Astrocyte of the hippocampus (primary cell): ENCODE measurements at regions not wholly inside any gene's neighbourhood (a gene's known extent, or its start where the extent isn't known, plus 50 kb on each side); places are given as distances from the start of the nearest gene placed in this dataset.
"Not testable (repeated sequence)": the region's sequence is repeated elsewhere in the genome, so short reads cannot be mapped to it uniquely, and the experiment has no call there.

Experiments
- DNase-seq: peaks from one replicate; pipeline ENCODE4 v3.0.0; 2011; ENCODE audit warnings: low read depth, low spot score

GRCh38 chr17:51347851-51348584, 87.7 kb downstream of the UTP18 start:
- DNase-seq, result no peak

DNA sequence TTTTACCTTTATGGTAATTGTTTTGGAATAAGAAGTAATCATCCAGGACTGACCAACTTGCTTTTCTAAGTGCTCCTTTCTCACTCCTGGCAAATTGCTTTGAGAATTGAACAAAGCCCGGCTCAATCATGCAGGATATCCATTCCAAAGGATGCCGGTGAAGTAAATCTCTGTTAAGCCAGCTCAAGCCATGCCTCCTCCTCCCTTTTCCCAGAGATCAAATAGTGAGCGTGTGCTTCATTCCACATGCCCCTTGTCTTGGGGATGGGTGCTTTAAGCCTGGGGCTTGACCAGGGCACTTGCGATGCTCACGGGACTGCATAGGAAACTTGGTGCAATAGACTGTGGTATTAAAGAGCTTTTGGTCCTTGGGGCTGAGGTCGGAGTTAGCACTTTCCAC, 90.7 kb downstream of the UTP18 start:
- no peak for DNase-seq

GRCh38 chr17:51351890-51352289, 91.5 kb downstream of the UTP18 start:
- peak; percentile 91 for DNase-seq

- DNase-seq, result peak; percentile 62
Measured at GRCh38 chr17:51352798-51353197, 92.5 kb downstream of the UTP18 start.

GRCh38 chr17:51353296-51353695, 93.0 kb downstream of the UTP18 start:
- DNase-seq, result peak; percentile 27

DNA sequence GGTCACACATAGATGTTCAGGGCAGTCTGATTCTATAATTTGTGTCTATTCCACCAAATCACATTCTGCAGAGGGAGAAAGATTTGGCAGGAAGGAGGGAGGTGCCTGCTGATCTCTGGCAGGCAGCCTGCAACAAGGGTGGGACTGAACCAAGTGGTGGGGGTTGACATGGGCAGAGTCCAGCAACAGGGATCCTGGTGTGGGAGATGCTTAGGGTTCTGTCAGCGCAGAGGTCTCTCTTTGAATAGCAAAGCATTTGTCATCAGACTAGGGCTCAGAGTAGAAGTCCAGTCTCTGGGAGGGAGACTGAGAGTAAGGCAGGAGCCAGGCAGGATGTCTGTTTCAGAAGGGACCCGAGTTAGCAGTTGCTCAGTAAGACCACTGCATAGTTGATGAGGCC, 94.6 kb downstream of the UTP18 start:
- DNase-seq, result peak; percentile 9

GRCh38 chr17:51355441-51356410, 95.4 kb downstream of the UTP18 start:
- peak; percentile 11 for DNase-seq

GRCh38 chr17:51359055-51359454, 98.7 kb downstream of the UTP18 start:
- DNase-seq, result no peak

GRCh38 chr17:51362811-51363585, 102.7 kb downstream of the UTP18 start:
- peak; percentile 32 for DNase-seq

GRCh38 chr17:51365090-51365489, 104.7 kb downstream of the UTP18 start:
- no peak for DNase-seq

- no peak for DNase-seq
Measured at GRCh38 chr17:51366866-51367265, 106.5 kb downstream of the UTP18 start.

DNA sequence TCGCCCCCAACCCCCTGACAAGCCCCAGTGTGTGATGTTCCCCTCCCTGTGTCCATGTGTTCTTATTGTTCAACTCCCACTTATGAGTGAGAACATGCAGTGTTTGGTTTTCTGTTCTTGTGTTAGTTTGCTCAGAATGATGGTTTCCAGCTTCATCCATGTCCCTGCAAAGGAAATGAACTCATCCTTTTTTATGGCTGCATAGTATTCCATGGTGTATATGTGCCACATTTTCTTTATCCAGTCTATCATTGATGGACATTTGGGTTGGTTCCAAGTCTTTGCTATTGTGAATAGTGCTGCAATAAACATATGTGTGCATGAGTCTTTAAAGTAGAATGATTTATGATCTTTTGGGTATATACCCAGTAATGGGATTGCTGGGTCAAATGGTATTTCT, 107.5 kb downstream of the UTP18 start:
- not testable (repeated sequence) for DNase-seq

DNA sequence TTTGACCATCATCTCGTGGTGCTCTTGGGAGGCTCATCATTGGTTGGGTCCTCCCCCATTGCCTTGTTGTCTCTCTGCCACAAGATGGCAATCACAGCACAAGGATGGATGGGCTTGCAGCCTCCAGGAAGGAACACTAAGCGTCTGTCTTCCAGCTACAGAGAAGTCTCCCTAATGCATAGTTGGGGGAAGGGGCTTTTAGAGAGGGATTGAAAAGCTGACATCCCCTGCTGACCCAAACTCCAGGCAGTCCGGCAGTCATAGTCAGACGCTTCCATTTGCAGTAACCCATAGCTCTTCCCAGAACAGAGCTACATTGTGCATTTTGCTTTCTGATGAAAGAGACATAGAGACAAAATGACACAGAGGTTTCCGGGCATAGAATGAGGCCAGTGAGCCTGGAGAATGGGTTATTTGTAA, 111.4 kb downstream of the UTP18 start:
- peak; percentile 80 for DNase-seq

DNA sequence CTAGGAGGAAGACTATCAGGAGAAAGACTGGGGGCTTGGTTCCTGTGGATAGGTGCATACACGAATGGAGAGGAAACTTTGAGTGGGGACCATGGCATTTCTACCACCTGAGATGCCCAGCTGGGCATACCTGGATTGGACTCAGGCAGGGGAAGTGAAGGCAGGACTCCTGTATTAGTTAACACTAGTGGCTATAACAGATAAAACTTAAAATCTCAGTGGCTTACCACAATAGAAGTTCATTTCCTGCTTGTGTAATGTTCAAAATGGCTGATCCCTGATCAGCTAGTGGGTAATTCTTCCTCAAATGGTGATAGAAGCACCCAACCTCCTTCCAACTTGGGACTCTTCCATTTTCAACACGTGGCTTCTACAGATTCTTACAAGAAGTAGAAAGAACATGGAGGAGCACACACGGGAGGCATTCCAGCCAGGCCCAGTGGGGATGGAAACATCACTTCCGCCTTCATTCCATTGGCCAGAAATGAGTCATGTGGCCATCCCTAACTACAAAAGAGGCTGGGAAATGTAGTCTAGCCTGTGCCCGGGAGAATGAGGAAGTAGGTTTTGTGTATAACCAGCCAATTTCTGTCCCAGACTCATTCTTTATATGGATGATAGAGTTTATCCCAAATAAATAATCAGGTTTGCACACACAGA, 112.1 kb downstream of the UTP18 start:
- DNase-seq, result peak; percentile 55

- DNase-seq, result no peak
Measured at GRCh38 chr17:51373489-51374152, 113.3 kb downstream of the UTP18 start.

GRCh38 chr17:51374209-51374608, 113.9 kb downstream of the UTP18 start:
- no peak for DNase-seq

DNA sequence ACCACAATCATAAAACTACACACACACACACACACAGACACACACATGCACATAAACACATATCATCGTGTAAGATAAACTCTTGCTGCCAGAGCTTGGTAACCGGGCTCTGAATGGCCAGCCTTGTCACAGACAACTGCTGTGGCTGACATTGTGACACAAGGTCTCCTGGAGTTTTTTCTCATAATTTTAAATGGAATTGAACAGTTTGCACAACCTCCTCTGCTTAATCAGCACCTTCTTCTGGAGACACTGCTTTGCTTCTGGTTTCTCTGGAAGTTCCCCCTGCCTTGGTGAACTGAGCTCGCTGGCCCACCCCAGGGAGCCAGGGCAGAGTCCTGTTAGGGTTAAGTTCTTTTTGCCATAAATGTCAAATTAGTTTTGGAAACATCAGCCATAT, 115.4 kb downstream of the UTP18 start:
- DNase-seq, result no peak

GRCh38 chr17:51376739-51377138, 116.4 kb downstream of the UTP18 start:
- no peak for DNase-seq

DNA sequence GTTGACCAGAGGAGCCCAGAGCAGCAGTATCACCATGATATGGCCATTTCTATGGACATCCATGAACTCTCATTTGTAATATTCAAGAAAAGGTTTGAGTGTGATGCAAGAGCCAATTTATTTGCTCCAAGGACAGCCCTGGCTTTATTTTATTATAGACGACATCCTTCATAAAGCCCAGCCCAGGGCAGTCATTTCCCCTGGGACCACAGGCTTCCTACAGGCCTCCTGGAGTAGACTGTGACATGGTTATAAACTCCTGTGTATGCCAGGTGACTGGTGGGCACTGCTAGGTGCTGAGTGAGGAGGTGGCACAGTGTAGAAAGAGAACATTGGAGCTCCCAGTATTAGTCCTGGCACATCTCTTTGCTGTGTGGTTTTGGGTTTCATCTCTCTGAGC, 120.9 kb downstream of the UTP18 start:
- no peak for DNase-seq

GRCh38 chr17:51385208-51385607, 124.9 kb downstream of the UTP18 start:
- no peak for DNase-seq

- no peak for DNase-seq
Measured at GRCh38 chr17:51387582-51387981, 127.2 kb downstream of the UTP18 start.
